ENCODE measurements at regions not wholly inside any gene's neighbourhood (a gene's known extent, or its start where the extent isn't known, plus 50 kb on each side); places are given as distances from the start of the nearest gene placed in this dataset.

DNA sequence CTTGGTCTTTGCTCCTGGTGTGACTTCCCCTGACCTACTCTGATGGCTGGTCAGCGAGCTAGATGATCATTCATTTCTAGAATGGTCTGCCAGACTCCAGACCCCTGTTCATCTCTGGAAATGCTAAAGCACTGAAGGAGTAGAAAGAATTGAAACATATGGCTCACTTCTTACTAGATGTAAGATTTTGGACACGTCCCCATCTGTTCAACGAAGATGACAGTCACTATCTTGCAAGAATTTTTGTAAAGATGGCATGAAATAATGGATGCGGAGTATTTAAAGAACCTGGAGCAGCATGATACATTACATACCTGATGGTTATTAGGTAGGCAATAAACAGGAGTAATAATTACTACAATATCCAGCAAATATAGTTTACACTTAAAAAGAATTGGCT lies 252.7 kb upstream of the SDK2 start:
- TF ChIP-seq, protein P1, sequence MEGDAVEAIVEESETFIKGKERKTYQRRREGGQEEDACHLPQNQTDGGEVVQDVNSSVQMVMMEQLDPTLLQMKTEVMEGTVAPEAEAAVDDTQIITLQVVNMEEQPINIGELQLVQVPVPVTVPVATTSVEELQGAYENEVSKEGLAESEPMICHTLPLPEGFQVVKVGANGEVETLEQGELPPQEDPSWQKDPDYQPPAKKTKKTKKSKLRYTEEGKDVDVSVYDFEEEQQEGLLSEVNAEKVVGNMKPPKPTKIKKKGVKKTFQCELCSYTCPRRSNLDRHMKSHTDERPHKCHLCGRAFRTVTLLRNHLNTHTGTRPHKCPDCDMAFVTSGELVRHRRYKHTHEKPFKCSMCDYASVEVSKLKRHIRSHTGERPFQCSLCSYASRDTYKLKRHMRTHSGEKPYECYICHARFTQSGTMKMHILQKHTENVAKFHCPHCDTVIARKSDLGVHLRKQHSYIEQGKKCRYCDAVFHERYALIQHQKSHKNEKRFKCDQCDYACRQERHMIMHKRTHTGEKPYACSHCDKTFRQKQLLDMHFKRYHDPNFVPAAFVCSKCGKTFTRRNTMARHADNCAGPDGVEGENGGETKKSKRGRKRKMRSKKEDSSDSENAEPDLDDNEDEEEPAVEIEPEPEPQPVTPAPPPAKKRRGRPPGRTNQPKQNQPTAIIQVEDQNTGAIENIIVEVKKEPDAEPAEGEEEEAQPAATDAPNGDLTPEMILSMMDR (IDR thresholded peaks at IDR 0.05) = no peak
- no peak for TF ChIP-seq POLR2A (IDR thresholded peaks at IDR 0.05)

All from transverse colon (tissue), 3 donors.